Adrenal gland (tissue), 9 donors: ENCODE measurements at regions not wholly inside any gene's neighbourhood (a gene's known extent, or its start where the extent isn't known, plus 50 kb on each side); places are given as distances from the start of the nearest gene placed in this dataset.

ENCODE experiments used
- DNase-seq, 7 donors: peaks; one replicate each; pipeline ENCODE4 v3.0.0-alpha.2; 2019 to 2020
- H3K27ac ChIP-seq, 5 donors: fragments of 200-600 bp; sonication (generic) in 4 of 5; 1 replicate in 3 of 5; 2 replicates in 2 of 5; pipeline versions ENCODE4 v1.5.1 to v1.8.0; 2016 to 2020; ENCODE audit warnings: mild to moderate bottlenecking in 1 of 5
- H3K27me3 ChIP-seq: fragments of 200-600 bp; 2 replicates; pipeline ENCODE4 v1.8.0; 2021
- H3K36me3 ChIP-seq, 2 donors: fragments of 200-600 bp; replicated peaks in 1 of 2; 1 replicate in 1 of 2; 2 replicates in 1 of 2; pipeline versions ENCODE4 v1.5.1 to v1.8.0; 2018 to 2022
- H3K4me1 ChIP-seq, 2 donors: fragments of 200-600 bp; replicated peaks in 1 of 2; 1 replicate in 1 of 2; 2 replicates in 1 of 2; pipeline versions ENCODE4 v1.5.1 to v1.8.0; 2018 to 2021
- H3K4me3 ChIP-seq, 4 donors: fragments of 200-600 bp; sonication (generic) in 3 of 4; one replicate each; pipeline ENCODE4 v1.5.1; 2016 to 2018
- H3K9me3 ChIP-seq, 3 donors: fragments of 200-600 bp; sonication (generic) in 1 of 3; replicated peaks in 1 of 3; 1 replicate in 2 of 3; 2 replicates in 1 of 3; pipeline versions ENCODE4 v1.5.1 to v1.8.0; 2016 to 2021
- POLR2A ChIP-seq, 2 donors: fragments of 450-650 bp; IDR thresholded peaks; one replicate each; pipeline ENCODE4 v1.6.1; 2017; ENCODE audit warnings: antibody characterized with exemption in 2 of 2, mild to moderate bottlenecking in 2 of 2, moderate library complexity in 1 of 2
- WGBS, 4 donors: extraction: QIAGEN DNeasy Blood & Tissue Kit in 2 of 4; methylation state at CpG; one replicate each; pipeline versions ENCODE4 v1.1.5 to v1.1.7; 2013 to 2017; 5-methylcytosine and 5-hydroxymethylcytosine counted together
- intact Hi-C, 2 donors: fragments of 100-400 bp; cut with DNase I; formaldehyde crosslinking; loops; one replicate each; pipeline versions ENCODE4 v1.14.1 to v1.15.0; 2022 to 2023
- TF ChIP-seq, protein P1 (sequence below), 6 experiments: fragments of 450-650 bp in 4 of 6; fragments of 200-600 bp in 2 of 6; sonication (generic) in 1 of 6; IDR thresholded peaks; 1 replicate in 5 of 6; 2 replicates in 1 of 6; pipeline versions ENCODE4 v1.5.1 to v1.8.0; 2016 to 2021; ENCODE audit warnings: antibody characterized with exemption in 6 of 6, mild to moderate bottlenecking in 2 of 6, moderate library complexity in 1 of 6
- donor health status: healthy with polysubstance abuse.
- donor health status: Bipolar disorder and iron deficiency.
- donor health status: DM: yes; HTN: yes; CAD: no.
- donor health status: DM: no; HTN: no; CAD: no.
- donor health status: DM: no; HTN: no; CAD: no.

DNA sequence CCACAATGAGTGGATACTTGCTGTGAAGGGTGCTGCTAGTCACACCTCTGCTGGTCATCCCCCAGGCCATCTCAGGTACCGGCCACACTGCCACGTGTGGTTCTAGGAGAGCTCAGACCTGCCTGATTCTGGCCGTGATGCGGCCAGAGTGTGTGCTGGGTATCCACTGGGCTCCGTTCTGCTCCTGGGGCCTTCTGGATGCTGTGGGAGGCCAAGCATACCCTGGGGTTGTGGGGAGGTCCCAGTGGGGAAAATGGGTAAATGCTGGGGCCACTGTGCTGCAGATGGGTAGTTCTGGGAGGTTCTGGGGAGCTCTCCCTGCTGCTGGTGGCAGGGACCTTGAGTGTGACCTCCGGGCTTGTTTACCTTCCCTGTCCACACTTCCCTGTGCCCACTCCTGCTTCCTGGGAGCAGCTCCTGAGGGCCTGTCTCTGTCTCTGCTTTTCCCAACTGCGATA is 318.4 kb downstream of the GLRX3 start:
- WGBS, 4 donors = 65 to 86% (median 81%) methylated on average over 2 to 7 of the region's 7 CpGs
- DNase-seq = peak in 1 of 7 donors; percentile 14
- intact Hi-C loops = no loop called here
- Histone ChIP-seq H3K4me1 (no peaks in the 10 kb centered on the region), H3K27me3 (peaks cover 12% of the 10 kb centered on the region), H3K9me3 (no peaks in the 10 kb centered on the region), H3K36me3 (no peaks in the 10 kb centered on the region), H3K4me3 (no peak overlapping the region), H3K27ac (no peak overlapping the region)
- TF ChIP-seq, protein P1, sequence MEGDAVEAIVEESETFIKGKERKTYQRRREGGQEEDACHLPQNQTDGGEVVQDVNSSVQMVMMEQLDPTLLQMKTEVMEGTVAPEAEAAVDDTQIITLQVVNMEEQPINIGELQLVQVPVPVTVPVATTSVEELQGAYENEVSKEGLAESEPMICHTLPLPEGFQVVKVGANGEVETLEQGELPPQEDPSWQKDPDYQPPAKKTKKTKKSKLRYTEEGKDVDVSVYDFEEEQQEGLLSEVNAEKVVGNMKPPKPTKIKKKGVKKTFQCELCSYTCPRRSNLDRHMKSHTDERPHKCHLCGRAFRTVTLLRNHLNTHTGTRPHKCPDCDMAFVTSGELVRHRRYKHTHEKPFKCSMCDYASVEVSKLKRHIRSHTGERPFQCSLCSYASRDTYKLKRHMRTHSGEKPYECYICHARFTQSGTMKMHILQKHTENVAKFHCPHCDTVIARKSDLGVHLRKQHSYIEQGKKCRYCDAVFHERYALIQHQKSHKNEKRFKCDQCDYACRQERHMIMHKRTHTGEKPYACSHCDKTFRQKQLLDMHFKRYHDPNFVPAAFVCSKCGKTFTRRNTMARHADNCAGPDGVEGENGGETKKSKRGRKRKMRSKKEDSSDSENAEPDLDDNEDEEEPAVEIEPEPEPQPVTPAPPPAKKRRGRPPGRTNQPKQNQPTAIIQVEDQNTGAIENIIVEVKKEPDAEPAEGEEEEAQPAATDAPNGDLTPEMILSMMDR (IDR thresholded peaks at IDR 0.05) = no peak
- TF ChIP-seq POLR2A (IDR thresholded peaks at IDR 0.05) = no peak

DNA sequence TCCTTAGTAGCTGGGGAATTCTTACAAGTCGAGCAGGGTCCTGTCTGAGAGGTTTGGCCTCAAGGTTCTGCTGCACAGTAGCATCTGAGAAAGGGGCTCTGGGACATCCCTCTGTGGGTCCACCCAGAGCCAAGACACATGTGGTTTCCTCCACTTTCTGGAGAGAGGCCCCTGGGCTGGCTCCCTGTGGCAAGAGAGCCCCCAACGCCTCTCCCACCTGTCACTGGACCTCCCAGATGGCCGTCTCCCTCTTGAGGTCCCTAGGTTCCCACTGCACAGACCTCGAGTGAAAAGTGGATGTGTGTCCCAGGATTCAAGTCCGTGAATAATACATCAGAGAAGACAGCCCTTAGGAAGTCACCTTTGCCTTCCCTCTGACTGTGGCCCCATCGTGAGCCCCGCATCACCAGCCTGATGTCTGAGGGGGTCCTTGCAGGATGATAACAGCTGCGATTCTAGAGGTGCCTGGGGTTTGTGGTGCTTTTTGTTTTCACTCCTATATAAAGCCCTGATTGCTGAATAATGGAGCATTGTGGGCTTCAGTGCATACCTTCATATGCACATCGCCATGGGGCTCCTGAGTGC is 319.0 kb downstream of the GLRX3 start:
- no peak for DNase-seq
- Histone ChIP-seq H3K27ac (no peak overlapping the region), H3K27me3 (peaks cover 12% of the 10 kb centered on the region), H3K9me3 (no peaks in the 10 kb centered on the region), H3K4me1 (no peaks in the 10 kb centered on the region), H3K36me3 (no peaks in the 10 kb centered on the region), H3K4me3 (no peak overlapping the region)
- WGBS, 4 donors = 71 to 80% (median 76%) methylated on average over 7 to 9 of the region's 9 CpGs
- intact Hi-C loops = no loop called here
- no peak for TF ChIP-seq POLR2A (IDR thresholded peaks at IDR 0.05)
- TF ChIP-seq, protein P1 (IDR thresholded peaks at IDR 0.05) = no peak

DNA sequence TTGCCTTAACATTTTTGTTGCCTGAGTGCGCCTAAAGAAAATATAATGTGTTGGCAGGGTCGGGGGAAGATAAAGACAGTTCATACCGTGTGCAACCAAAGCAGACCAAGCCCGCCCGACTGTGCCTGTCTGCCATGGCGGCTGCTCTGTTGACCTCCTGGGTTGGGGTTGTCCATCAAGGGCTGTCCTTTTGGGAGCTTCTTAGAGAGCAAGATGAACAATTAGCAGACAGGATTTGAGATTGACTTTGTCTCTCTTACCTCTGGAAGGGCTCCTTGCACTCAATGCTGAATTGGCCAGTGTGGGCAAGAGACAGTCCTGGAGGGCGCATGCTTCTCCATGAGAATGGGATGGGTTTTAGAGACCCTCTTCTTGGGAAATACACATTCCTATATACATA is 319.6 kb downstream of the GLRX3 start:
- no peak for DNase-seq
- intact Hi-C loops = no loop called here
- TF ChIP-seq POLR2A (IDR thresholded peaks at IDR 0.05) = no peak
- TF ChIP-seq, protein P1 (IDR thresholded peaks at IDR 0.05) = no peak
- Histone ChIP-seq H3K4me1 (no peaks in the 10 kb centered on the region), H3K9me3 (no peaks in the 10 kb centered on the region), H3K36me3 (no peaks in the 10 kb centered on the region), H3K27me3 (peaks cover 12% of the 10 kb centered on the region), H3K27ac (no peak overlapping the region), H3K4me3 (no peak overlapping the region)
- WGBS, 4 donors = 83 to 86% (median 84%) methylated on average over 7 of the region's 7 CpGs

DNA sequence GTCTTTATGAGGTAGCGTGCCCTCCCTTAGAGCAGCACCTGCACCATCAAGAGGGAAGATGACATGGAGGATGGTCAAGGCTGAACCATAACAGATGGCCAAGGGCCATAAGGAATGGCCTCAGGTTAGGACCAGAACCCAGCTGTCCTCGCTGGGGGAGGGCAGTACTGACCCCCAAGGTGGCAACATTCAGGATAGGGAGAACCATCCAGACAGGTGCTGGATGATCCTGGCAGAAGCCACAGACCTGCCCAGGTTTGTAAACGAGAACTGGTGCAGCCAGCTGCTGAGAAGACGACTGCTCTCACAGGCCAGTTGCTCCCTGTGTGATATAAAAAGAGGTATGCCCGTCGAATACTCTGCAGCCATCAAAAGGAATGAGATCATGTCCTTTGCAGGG is 320.4 kb downstream of the GLRX3 start:
- intact Hi-C loops = no loop called here
- H3K4me3 ChIP-seq = no peak overlapping the region
- 73 to 81% (median 78%) methylated on average over 6 of the region's 6 CpGs for WGBS, 4 donors
- no peak for DNase-seq
- no peaks in the 10 kb centered on the region for H3K36me3 ChIP-seq
- TF ChIP-seq, protein P1 (IDR thresholded peaks at IDR 0.05) = no peak
- TF ChIP-seq POLR2A (IDR thresholded peaks at IDR 0.05) = no peak
- H3K4me1 ChIP-seq = no peaks in the 10 kb centered on the region
- H3K27me3 ChIP-seq = peaks cover 6% of the 10 kb centered on the region
- H3K27ac ChIP-seq = no peak overlapping the region
- H3K9me3 ChIP-seq = no peaks in the 10 kb centered on the region
